ENCODE measurements at regions not wholly inside any gene's neighbourhood (a gene's known extent, or its start where the extent isn't known, plus 50 kb on each side); places are given as distances from the start of the nearest gene placed in this dataset.

DNA sequence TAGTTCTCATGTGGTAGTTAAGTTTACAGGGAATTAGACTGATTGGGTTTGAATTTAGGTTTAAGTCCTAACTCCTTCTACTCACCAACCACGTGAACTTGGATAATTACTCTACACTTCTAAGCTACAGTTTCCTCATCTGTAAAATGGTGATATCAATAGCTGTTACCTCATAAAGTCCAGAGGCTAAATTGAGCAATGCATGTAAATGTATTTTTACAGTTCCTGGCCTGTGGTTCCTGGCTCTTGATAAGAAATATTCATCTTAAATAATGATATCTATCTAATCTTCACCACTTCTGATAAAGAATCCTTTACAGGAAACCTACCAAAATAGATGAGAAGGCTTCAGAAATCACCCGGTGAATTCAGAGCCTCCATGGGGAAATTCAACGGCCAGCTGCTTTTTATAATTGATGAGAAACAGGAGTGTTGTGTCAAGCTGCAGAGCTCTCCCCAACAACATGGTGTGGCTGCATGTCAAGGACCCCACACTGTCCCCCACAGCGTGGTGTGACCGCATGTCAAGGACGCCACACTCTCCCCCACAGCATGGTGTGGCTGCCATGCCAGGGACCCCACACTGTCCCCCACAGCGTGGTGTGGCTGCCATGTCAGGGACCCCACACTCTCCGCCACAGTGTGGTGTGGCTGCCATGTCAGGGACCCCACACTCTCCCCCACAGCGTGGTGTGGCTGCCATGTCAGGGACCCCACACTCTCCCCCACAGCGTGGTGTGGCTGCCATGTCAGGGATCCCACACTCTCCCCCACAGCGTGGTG lies 80.8 kb upstream of the PEX5L start:
- no peak for DNase-seq (ENCODE audit: low read depth)
- TF ChIP-seq, protein P1, sequence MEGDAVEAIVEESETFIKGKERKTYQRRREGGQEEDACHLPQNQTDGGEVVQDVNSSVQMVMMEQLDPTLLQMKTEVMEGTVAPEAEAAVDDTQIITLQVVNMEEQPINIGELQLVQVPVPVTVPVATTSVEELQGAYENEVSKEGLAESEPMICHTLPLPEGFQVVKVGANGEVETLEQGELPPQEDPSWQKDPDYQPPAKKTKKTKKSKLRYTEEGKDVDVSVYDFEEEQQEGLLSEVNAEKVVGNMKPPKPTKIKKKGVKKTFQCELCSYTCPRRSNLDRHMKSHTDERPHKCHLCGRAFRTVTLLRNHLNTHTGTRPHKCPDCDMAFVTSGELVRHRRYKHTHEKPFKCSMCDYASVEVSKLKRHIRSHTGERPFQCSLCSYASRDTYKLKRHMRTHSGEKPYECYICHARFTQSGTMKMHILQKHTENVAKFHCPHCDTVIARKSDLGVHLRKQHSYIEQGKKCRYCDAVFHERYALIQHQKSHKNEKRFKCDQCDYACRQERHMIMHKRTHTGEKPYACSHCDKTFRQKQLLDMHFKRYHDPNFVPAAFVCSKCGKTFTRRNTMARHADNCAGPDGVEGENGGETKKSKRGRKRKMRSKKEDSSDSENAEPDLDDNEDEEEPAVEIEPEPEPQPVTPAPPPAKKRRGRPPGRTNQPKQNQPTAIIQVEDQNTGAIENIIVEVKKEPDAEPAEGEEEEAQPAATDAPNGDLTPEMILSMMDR (IDR thresholded peaks at IDR 0.05; ENCODE audit: low read length, missing control alignments): no peak
- H3K4me3 ChIP-seq (replicated peaks; ENCODE audit: low read depth, low read length): no peak overlapping the region

DNA sequence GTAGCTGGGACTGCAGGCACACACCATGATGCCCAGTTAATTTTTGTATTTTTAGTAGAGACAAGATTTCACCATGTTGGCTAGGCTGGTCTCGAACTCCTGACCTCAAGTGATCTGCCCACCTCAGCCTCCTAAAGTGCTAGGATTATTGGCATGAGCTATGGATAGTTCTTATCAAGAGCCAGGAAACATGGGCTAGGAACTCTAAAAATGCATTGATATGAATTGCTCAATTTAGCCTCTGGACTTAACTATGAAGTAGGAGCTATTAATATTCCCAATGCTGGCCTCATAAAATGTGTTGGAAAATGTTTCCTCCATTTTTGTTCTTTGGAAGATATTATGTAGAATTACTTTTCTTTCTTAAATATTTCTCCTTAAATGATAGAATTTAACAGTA lies 82.8 kb upstream of the PEX5L start:
- DNase-seq (ENCODE audit: low read depth): no peak
- no peak overlapping the region for H3K4me3 ChIP-seq (replicated peaks; ENCODE audit: low read depth, low read length)
- TF ChIP-seq, protein P1 (IDR thresholded peaks at IDR 0.05; ENCODE audit: low read length, missing control alignments): no peak

DNA sequence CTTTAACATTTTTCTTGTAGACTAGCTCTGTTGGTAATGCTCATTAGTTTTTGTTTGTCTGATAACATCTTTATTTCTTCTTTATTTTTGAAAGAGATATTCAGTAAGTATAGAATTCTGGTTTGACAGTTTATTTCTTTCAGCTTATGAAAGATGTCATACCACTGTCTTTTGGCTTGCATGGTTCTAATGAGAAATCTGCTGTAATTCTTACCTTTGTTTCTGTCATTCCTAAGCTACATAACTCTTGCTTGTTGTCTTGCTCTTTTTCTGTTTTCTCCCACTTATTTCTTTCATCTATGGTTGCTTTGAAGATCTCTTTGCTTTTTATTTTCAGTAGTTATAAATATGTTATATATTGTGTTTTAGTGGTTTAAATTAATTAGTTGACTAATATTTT lies 87.2 kb upstream of the PEX5L start:
- no peak for DNase-seq (ENCODE audit: low read depth)
- TF ChIP-seq, protein P1 (IDR thresholded peaks at IDR 0.05; ENCODE audit: low read length, missing control alignments): no peak
- no peak overlapping the region for H3K4me3 ChIP-seq (replicated peaks; ENCODE audit: low read depth, low read length)

DNA sequence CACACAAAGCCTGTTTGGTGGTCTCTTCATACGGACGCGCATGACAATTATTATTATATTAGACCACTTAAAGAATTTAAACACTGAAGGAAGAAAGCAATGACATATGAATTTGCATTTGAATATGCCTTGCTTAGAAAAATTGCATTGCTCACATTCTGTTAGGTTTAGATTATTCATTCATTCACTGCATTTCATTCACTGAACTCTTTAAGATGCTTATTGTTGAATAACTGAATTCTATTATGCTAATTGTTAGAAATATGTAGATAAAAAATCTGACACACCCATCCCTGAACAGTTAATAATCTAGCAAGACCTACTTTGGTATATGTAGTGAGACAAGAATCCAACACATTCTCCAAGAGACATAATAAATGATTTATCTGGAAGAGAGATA lies 94.4 kb upstream of the PEX5L start:
- DNase-seq (ENCODE audit: low read depth): no peak
- TF ChIP-seq, protein P1 (IDR thresholded peaks at IDR 0.05; ENCODE audit: low read length, missing control alignments): no peak
- H3K4me3 ChIP-seq (replicated peaks; ENCODE audit: low read depth, low read length): no peak overlapping the region

DNA sequence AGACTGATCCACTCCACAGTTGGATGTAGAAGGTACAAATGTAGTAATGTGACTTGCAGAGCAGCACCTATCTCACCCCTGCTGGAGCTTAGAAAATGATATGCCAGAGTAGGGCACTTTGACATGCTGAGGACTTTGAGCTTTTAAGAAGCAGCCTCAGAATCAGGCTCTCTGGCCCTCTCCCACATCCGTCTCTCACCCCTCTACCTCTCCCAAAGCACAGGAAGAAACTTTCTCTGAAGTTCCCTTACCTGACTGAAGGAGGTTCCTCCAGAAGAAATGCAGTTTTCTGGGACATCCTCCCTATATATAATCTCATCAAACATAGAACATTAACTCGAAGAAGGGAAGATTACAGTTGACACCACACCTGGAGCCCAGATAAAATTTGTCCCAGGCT lies 98.4 kb upstream of the PEX5L start:
- DNase-seq (ENCODE audit: low read depth): no peak
- no peak overlapping the region for H3K4me3 ChIP-seq (replicated peaks; ENCODE audit: low read depth, low read length)
- TF ChIP-seq, protein P1 (IDR thresholded peaks at IDR 0.05; ENCODE audit: low read length, missing control alignments): no peak

DNA sequence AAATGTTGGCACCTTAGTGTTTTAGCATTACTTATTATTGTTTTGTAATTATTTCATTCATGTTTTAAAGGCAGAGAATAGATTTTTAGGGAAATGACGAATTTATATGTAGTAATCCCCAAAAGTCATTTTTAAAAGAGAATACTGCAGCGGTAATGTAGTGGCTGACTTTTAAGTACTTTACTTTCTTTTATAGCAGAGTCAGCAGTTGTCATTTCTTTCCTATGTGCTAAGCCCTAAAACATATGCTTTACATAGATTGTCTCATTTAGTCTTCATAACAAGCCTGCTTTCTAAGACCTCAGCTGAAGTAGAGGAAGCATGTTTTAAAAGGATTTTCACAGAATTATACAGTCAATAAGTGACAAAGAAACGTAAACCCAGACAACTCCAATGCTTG lies 102.1 kb upstream of the PEX5L start:
- no peak for DNase-seq (ENCODE audit: low read depth)
- TF ChIP-seq, protein P1 (IDR thresholded peaks at IDR 0.05; ENCODE audit: low read length, missing control alignments): no peak
- H3K4me3 ChIP-seq (replicated peaks; ENCODE audit: low read depth, low read length): no peak overlapping the region

DNA sequence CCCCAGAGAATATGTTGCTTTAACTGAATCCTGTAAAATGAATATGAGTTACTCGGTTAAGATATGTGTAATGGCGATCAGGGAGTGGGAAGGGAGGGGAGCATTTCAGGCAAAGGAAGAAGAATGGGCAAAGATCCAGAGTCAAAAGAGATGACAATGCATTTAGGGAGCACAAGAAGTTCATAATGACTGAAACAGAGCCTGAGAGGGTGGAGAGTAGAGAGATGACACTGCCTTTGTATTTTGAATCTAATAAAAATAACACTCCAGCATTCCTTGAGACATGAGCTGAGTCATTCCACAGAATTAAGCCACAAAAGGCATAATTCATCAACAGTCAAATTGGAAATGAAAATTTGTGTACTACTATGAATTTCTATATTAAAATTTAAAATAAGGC lies 105.3 kb upstream of the PEX5L start:
- TF ChIP-seq, protein P1 (IDR thresholded peaks at IDR 0.05; ENCODE audit: low read length, missing control alignments): no peak
- no peak overlapping the region for H3K4me3 ChIP-seq (replicated peaks; ENCODE audit: low read depth, low read length)
- DNase-seq (ENCODE audit: low read depth): no peak
